Spleen (tissue), 11 donors: ENCODE measurements at regions not wholly inside any gene's neighbourhood (a gene's known extent, or its start where the extent isn't known, plus 50 kb on each side); places are given as distances from the start of the nearest gene placed in this dataset.
"Not testable (repeated sequence)": the region's sequence is repeated elsewhere in the genome, so short reads cannot be mapped to it uniquely, and the experiment has no call there.

Source experiments
- DNase-seq: peaks from one replicate; pipeline ENCODE4 v3.0.0-alpha.2; 2020
- H3K27ac ChIP-seq, 8 donors: fragments of 200-600 bp; sonication (generic) in 7 of 8; 1 replicate in 4 of 8; 2 replicates in 4 of 8; pipeline versions ENCODE4 v1.5.0 to v1.8.0; 2016 to 2021; ENCODE audit warnings: inconsistent platforms in 4 of 8, mild to moderate bottlenecking in 4 of 8, moderate library complexity in 1 of 8
- H3K27me3 ChIP-seq, 7 donors: fragments of 200-600 bp; sonication (generic) in 6 of 7; replicated peaks in 1 of 7; 1 replicate in 4 of 7; 2 replicates in 3 of 7; pipeline versions ENCODE4 v1.5.0 to v1.8.0; 2016 to 2021; ENCODE audit warnings: inconsistent platforms in 3 of 7, mild to moderate bottlenecking in 1 of 7
- H3K36me3 ChIP-seq, 6 donors: fragments of 200-600 bp; sonication (generic) in 5 of 6; 1 replicate in 4 of 6; 2 replicates in 2 of 6; pipeline versions ENCODE4 v1.5.0 to v1.8.0; 2016 to 2021; ENCODE audit warnings: inconsistent platforms in 2 of 6
- H3K4me1 ChIP-seq, 6 donors: fragments of 200-600 bp; sonication (generic) in 5 of 6; 1 replicate in 3 of 6; 2 replicates in 3 of 6; pipeline versions ENCODE4 v1.5.0 to v1.8.0; 2016 to 2021; ENCODE audit warnings: inconsistent platforms in 3 of 6
- H3K4me3 ChIP-seq, 8 donors: fragments of 200-600 bp; sonication (generic) in 7 of 8; 1 replicate in 4 of 8; 2 replicates in 4 of 8; pipeline versions ENCODE4 v1.5.0 to v1.8.0; 2016 to 2021; ENCODE audit warnings: inconsistent platforms in 4 of 8, mild to moderate bottlenecking in 4 of 8, moderate library complexity in 2 of 8
- H3K9me3 ChIP-seq, 8 donors: fragments of 200-600 bp; sonication (generic) in 7 of 8; 1 replicate in 4 of 8; 2 replicates in 4 of 8; pipeline versions ENCODE4 v1.5.0 to v1.8.0; 2016 to 2021; ENCODE audit warnings: inconsistent platforms in 4 of 8
- POLR2A ChIP-seq, 3 donors: fragments of 450-650 bp; IDR thresholded peaks; one replicate each; pipeline ENCODE4 v1.5.1; 2017; ENCODE audit warnings: antibody characterized with exemption in 3 of 3, mild to moderate bottlenecking in 1 of 3
- POLR2AphosphoS5 ChIP-seq, 3 donors: sonication (generic); formaldehyde crosslinking; IDR thresholded peaks; one replicate each; pipeline ENCODE4 v1.5.1; 2017; ENCODE audit warnings: antibody characterized with exemption in 3 of 3
- WGBS, 5 donors: extraction: QIAGEN DNeasy Blood & Tissue Kit in 3 of 5; methylation state at CpG; one replicate each; pipeline versions ENCODE4 v1.1.5 to v1.1.7; 2013 to 2018; 5-methylcytosine and 5-hydroxymethylcytosine counted together
- intact Hi-C: fragments of 100-400 bp; cut with DNase I; formaldehyde crosslinking; loops from one replicate; pipeline ENCODE4 v1.15.0; 2023; ENCODE audit warnings: low total_unique reads
- TF ChIP-seq, protein P1 (sequence below), 11 experiments: fragments of 200-600 bp in 7 of 11; fragments of 450-650 bp in 4 of 11; sonication (generic) in 4 of 11; IDR thresholded peaks in 8 of 11; conservative IDR thresholded peaks in 3 of 11; 1 replicate in 7 of 11; 2 replicates in 4 of 11; pipeline versions ENCODE4 v1.4.0 to v1.8.0; 2016 to 2021; ENCODE audit warnings: antibody characterized with exemption in 11 of 11, inconsistent platforms in 4 of 11, mild to moderate bottlenecking in 1 of 11
- donor health status: healthy with polysubstance abuse.
- donor health status: DM: no; HTN: no; CAD: no; lungs with moderate emphysema.
- donor health status: DM: no; HTN: no; CAD: no.
- donor health status: Bipolar disorder and iron deficiency.
- donor health status: healthy.
- donor health status: DM: no; HTN: no; CAD: no.
- donor health status: DM: yes; HTN: yes; CAD: no.

DNA sequence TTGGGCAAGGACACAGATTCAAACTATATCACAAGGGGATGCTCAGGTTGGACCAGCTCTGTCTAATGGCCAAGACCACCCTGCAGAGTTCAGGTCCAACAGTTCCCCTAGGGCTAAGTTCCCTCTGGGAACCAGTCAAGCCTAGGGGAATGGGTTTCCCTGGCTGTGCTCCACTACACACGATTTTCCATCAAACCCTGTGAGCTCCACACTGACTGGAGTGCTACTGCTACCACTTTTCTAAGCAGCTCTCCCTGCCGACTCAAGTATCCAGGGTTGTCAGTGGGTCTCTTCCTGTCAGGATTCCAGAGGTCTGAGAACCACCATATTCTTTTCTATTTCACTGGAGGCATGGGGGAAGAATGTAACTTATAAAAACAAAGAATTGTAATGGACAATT, 280.4 kb upstream of the COL3A1 start:
- Histone ChIP-seq H3K4me3 (no peak overlapping the region), H3K9me3 (peaks cover 0 to 5% (median under 1%) of the 10 kb centered on the region in 8 donors), H3K36me3 (no peaks in the 10 kb centered on the region), H3K27me3 (no peaks in the 10 kb centered on the region), H3K27ac (no peak overlapping the region), H3K4me1 (no peaks in the 10 kb centered on the region)
- no peak for DNase-seq
- intact Hi-C loops, result no loop called here
- 55 to 81% (median 78%) methylated on average over 2 of the region's 2 CpGs for WGBS, 5 donors
- no peak for TF ChIP-seq POLR2AphosphoS5 (IDR thresholded peaks at IDR 0.05)
- TF ChIP-seq, protein P1, sequence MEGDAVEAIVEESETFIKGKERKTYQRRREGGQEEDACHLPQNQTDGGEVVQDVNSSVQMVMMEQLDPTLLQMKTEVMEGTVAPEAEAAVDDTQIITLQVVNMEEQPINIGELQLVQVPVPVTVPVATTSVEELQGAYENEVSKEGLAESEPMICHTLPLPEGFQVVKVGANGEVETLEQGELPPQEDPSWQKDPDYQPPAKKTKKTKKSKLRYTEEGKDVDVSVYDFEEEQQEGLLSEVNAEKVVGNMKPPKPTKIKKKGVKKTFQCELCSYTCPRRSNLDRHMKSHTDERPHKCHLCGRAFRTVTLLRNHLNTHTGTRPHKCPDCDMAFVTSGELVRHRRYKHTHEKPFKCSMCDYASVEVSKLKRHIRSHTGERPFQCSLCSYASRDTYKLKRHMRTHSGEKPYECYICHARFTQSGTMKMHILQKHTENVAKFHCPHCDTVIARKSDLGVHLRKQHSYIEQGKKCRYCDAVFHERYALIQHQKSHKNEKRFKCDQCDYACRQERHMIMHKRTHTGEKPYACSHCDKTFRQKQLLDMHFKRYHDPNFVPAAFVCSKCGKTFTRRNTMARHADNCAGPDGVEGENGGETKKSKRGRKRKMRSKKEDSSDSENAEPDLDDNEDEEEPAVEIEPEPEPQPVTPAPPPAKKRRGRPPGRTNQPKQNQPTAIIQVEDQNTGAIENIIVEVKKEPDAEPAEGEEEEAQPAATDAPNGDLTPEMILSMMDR (IDR thresholded peaks at IDR 0.05 in 8 of 11, conservative IDR thresholded peaks at IDR 0.05 in 3 of 11), result no peak
- TF ChIP-seq POLR2A (IDR thresholded peaks at IDR 0.05), result no peak

DNA sequence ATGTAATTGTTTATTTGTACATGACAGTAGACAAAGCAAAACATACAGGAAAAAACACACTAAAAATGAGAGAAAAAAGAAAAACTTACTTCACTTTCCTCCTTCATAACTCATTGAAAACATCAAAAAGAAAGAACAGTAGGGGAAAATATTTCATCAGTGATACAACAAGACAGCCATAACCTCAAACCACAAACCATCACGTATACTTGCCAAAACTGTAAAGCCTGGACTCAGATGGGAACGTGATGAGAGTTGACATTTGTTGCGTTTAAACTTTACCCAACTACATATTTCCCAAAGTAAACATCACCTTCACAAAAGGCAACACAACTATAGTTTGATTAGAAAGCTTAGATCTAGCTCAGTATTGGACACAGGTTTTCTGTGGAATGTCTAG, 278.2 kb upstream of the COL3A1 start:
- no peaks in the 10 kb centered on the region for H3K27me3 ChIP-seq
- H3K9me3 ChIP-seq, result peaks cover 0 to 7% (median 2%) of the 10 kb centered on the region in 8 donors
- no peaks in the 10 kb centered on the region for H3K36me3 ChIP-seq
- WGBS, 5 donors, result 28 to 47% (median 30%) methylated on average over 3 of the region's 3 CpGs
- intact Hi-C loops, result no loop called here
- DNase-seq, result no peak
- TF ChIP-seq, protein P1 (IDR thresholded peaks at IDR 0.05 in 8 of 11, conservative IDR thresholded peaks at IDR 0.05 in 3 of 11), result no peak
- TF ChIP-seq POLR2AphosphoS5 (IDR thresholded peaks at IDR 0.05) (no peak), POLR2A (IDR thresholded peaks at IDR 0.05) (no peak)
- H3K4me1 ChIP-seq, result no peaks in the 10 kb centered on the region
- no peak overlapping the region for H3K27ac ChIP-seq
- no peak overlapping the region for H3K4me3 ChIP-seq

- H3K4me1 ChIP-seq, H3K27me3 ChIP-seq, H3K36me3 ChIP-seq, H3K27ac ChIP-seq, intact Hi-C loops, H3K9me3 ChIP-seq, H3K4me3 ChIP-seq, DNase-seq: not testable (repeated sequence)
- 86 to 97% (median 92%) methylated on average over 1 of the region's 1 CpG for WGBS, 5 donors
Observed at GRCh38 chr2:188698151-188698550, 276.0 kb upstream of the COL3A1 start.

DNA sequence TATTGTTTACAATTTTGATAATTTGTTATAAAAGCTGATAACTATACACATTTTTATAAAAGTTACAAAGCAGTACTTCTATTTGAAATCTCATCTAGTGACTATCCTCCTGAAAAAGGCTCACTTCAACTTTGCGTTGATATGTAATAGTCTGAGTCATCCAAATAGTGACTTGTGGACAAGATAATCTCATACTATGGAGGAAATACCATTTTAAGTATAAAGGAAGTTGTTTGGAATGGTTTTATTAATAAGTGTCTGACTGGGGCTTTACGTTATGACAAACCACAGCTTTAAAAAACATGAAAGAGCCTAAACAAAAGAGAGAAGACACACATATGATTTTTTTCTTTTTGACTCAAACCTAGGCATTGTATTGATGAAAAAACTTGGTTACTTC, 272.3 kb upstream of the COL3A1 start:
- TF ChIP-seq POLR2A (IDR thresholded peaks at IDR 0.05) (no peak), POLR2AphosphoS5 (IDR thresholded peaks at IDR 0.05) (no peak)
- TF ChIP-seq, protein P1 (IDR thresholded peaks at IDR 0.05 in 8 of 11, conservative IDR thresholded peaks at IDR 0.05 in 3 of 11), result no peak
- H3K4me3 ChIP-seq, result no peak overlapping the region
- H3K27ac ChIP-seq, result no peak overlapping the region
- no peak for DNase-seq
- no peaks in the 10 kb centered on the region for H3K27me3 ChIP-seq
- 38 to 62% (median 47%) methylated on average over 2 of the region's 2 CpGs for whole genome bisulfite sequencing, 5 donors
- H3K36me3 ChIP-seq, result no peaks in the 10 kb centered on the region
- H3K4me1 ChIP-seq, result no peaks in the 10 kb centered on the region
- intact Hi-C loops, result no loop called here
- peaks cover 0 to 7% (median 2%) of the 10 kb centered on the region in 8 donors for H3K9me3 ChIP-seq

- Histone ChIP-seq H3K9me3 (peaks cover 0 to 15% (median 3%) of the 10 kb centered on the region in 8 donors), H3K36me3 (no peaks in the 10 kb centered on the region), H3K27ac (no peak overlapping the region), H3K4me1 (no peaks in the 10 kb centered on the region), H3K27me3 (no peaks in the 10 kb centered on the region), H3K4me3 (no peak overlapping the region)
- WGBS, 5 donors, result 84 to 96% (median 89%) methylated on average over 2 of the region's 2 CpGs
- intact Hi-C loops, result no loop called here
- no peak for DNase-seq
- TF ChIP-seq, protein P1 (IDR thresholded peaks at IDR 0.05 in 8 of 11, conservative IDR thresholded peaks at IDR 0.05 in 3 of 11), result no peak
- no peak for TF ChIP-seq POLR2A (IDR thresholded peaks at IDR 0.05)
- no peak for TF ChIP-seq POLR2AphosphoS5 (IDR thresholded peaks at IDR 0.05)
Observed at GRCh38 chr2:188705191-188705590, 269.0 kb upstream of the COL3A1 start.
